IgD-negative memory B cell (primary cell): ENCODE measurements at regions not wholly inside any gene's neighbourhood (a gene's known extent, or its start where the extent isn't known, plus 50 kb on each side); places are given as distances from the start of the nearest gene placed in this dataset.

ENCODE experiments used
- H3K27ac Mint-ChIP-seq, 3 donors: one replicate each; pipeline ENCODE4 v1.8.0; 2020 to 2022; ENCODE audit warnings: mild to moderate bottlenecking in 3 of 3, mixed read lengths in 3 of 3, moderate library complexity in 1 of 3
- H3K27me3 Mint-ChIP-seq: one replicate; pipeline ENCODE4 v1.8.0; 2021; ENCODE audit warnings: mixed read lengths
- H3K36me3 Mint-ChIP-seq: one replicate; pipeline ENCODE4 v1.8.0; 2020; ENCODE audit warnings: mild to moderate bottlenecking, mixed read lengths
- H3K4me1 Mint-ChIP-seq, 3 donors: one replicate each; pipeline ENCODE4 v1.8.0; 2020 to 2022; ENCODE audit warnings: mixed read lengths in 3 of 3, mild to moderate bottlenecking in 1 of 3
- H3K4me3 Mint-ChIP-seq, 4 donors: one replicate each; pipeline ENCODE4 v1.8.0; 2020 to 2022; ENCODE audit warnings: mild to moderate bottlenecking in 4 of 4, mixed read lengths in 4 of 4, moderate library complexity in 3 of 4
- H3K9me3 Mint-ChIP-seq, 3 donors: one replicate each; pipeline ENCODE4 v1.8.0; 2020 to 2021; ENCODE audit warnings: mixed read lengths in 3 of 3, mild to moderate bottlenecking in 1 of 3

GRCh38 chr7:116128139-116128538 lies 82.2 kb upstream of the TES start:
- Mint-ChIP-seq H3K36me3 (peaks cover 7% of the 10 kb centered on the region), H3K27ac (no peak overlapping the region), H3K9me3 (peaks cover 0 to 14% (median 13%) of the 10 kb centered on the region in 3 donors), H3K4me1 (peaks cover 0 to 5% (median 2%) of the 10 kb centered on the region in 3 donors), H3K27me3 (no peaks in the 10 kb centered on the region), H3K4me3 (no peak overlapping the region)

- no peaks in the 10 kb centered on the region for H3K9me3 Mint-ChIP-seq
- no peaks in the 10 kb centered on the region for H3K27me3 Mint-ChIP-seq
- peaks cover 4 to 15% (median 6%) of the 10 kb centered on the region in 3 donors for H3K4me1 Mint-ChIP-seq
- H3K27ac Mint-ChIP-seq = no peak overlapping the region
- H3K4me3 Mint-ChIP-seq = no peak overlapping the region
- H3K36me3 Mint-ChIP-seq = no peaks in the 10 kb centered on the region
These were observed 75.0 kb upstream of the TES start for GRCh38 chr7:116135306-116135705.

GRCh38 chr7:116138202-116138801 lies 72.0 kb upstream of the TES start:
- Mint-ChIP-seq H3K27me3 (no peaks in the 10 kb centered on the region), H3K4me3 (no peak overlapping the region), H3K36me3 (no peaks in the 10 kb centered on the region), H3K27ac (peak overlapping the region in 1 of 3 donors; percentile 55), H3K9me3 (no peaks in the 10 kb centered on the region), H3K4me1 (peaks cover 8 to 26% (median 16%) of the 10 kb centered on the region in 3 donors)

DNA sequence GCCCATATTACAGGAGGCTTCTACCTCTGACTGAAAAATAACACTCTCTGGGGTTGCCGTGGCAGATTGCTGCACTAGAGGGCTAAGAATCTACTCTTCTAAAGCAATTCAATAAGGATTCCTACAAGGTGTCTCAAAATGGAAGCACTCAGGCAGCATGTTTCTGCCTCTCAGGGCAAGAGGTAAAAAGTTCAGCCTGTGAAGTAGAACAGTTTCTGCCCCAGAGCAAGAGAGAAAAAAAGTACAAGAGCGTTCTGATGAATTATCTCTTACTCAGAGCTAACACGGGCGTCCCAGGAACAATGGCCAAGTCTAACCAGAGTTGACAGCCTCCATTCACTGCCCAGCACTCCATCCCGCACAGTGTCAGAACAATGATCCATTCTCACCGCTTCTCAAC lies 71.3 kb upstream of the TES start:
- Mint-ChIP-seq H3K27me3 (no peaks in the 10 kb centered on the region), H3K4me3 (no peak overlapping the region), H3K4me1 (peaks cover 8 to 28% (median 16%) of the 10 kb centered on the region in 3 donors), H3K9me3 (no peaks in the 10 kb centered on the region), H3K27ac (no peak overlapping the region), H3K36me3 (no peaks in the 10 kb centered on the region)

DNA sequence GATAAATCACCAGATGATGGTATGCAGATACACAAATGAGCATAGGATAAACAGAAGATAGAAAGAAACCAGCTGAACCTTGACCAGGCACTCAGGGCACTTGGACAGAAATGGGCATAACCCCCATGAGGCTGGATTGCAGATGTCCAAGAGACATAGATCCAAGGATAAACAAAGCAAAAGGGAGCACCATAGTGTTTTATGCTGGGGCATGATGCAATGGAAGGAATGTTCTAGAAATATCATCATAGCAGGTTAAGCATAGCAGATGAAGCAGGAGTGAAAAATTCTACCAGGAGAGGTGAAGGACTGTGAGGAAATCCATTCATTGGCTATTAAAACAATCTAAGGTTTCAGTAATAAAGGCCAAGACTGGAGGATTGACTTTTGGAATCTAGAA lies 70.5 kb upstream of the TES start:
- Mint-ChIP-seq H3K4me3 (no peak overlapping the region), H3K36me3 (no peaks in the 10 kb centered on the region), H3K27me3 (no peaks in the 10 kb centered on the region), H3K27ac (no peak overlapping the region), H3K9me3 (no peaks in the 10 kb centered on the region), H3K4me1 (peaks cover 8 to 29% (median 16%) of the 10 kb centered on the region in 3 donors)

GRCh38 chr7:116142374-116142773 lies 68.0 kb upstream of the TES start:
- Mint-ChIP-seq H3K36me3 (no peaks in the 10 kb centered on the region), H3K27me3 (no peaks in the 10 kb centered on the region), H3K9me3 (no peaks in the 10 kb centered on the region), H3K4me3 (no peak overlapping the region), H3K4me1 (peaks cover 22 to 42% (median 32%) of the 10 kb centered on the region in 3 donors), H3K27ac (peak overlapping the region in 1 of 3 donors; percentile 53)

GRCh38 chr7:116142850-116143249 lies 67.5 kb upstream of the TES start:
- H3K27ac Mint-ChIP-seq = peak overlapping the region; percentile 7 to 89 (median 68)

GRCh38 chr7:116145245-116145852 lies 65.0 kb upstream of the TES start:
- H3K27me3 Mint-ChIP-seq = no peaks in the 10 kb centered on the region
- H3K36me3 Mint-ChIP-seq = peaks cover 3% of the 10 kb centered on the region
- no peaks in the 10 kb centered on the region for H3K9me3 Mint-ChIP-seq
- H3K27ac Mint-ChIP-seq = peak overlapping the region in 2 of 3 donors; percentile 37 to 59
- H3K4me1 Mint-ChIP-seq = peaks cover 27 to 42% (median 29%) of the 10 kb centered on the region in 3 donors
- peak overlapping the region in 1 of 4 donors; percentile 14 for H3K4me3 Mint-ChIP-seq

More at GRCh38 chr7:116142850-116143249, 67.5 kb upstream of the TES start:
- peaks cover 25 to 42% (median 32%) of the 10 kb centered on the region in 3 donors for H3K4me1 Mint-ChIP-seq
- H3K9me3 Mint-ChIP-seq = no peaks in the 10 kb centered on the region
- peaks cover under 1% of the 10 kb centered on the region for H3K36me3 Mint-ChIP-seq
- peak overlapping the region in 1 of 4 donors; percentile 18 for H3K4me3 Mint-ChIP-seq
- no peaks in the 10 kb centered on the region for H3K27me3 Mint-ChIP-seq

DNA sequence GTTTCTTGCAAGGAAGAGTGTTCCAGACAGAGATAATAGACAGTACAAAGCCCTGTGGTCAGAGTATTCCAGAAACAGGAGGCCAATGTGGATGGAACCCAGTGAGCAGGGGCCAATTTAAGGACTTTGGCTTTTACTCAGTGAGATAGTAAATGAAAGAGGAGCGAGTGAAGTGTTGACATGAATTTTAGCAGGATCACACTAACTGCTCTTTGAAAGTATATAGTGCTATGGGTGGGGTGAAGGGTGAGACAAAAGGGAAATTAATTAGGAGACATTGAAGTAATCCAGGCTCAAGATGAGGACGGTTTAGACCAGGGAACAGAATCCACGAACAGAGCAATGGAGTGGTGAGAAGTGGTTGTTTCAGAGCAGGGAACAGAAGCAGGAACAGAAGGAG lies 62.2 kb upstream of the TES start:
- H3K36me3 Mint-ChIP-seq = peaks cover 3% of the 10 kb centered on the region
- H3K27me3 Mint-ChIP-seq = no peaks in the 10 kb centered on the region
- no peaks in the 10 kb centered on the region for H3K9me3 Mint-ChIP-seq
- peaks cover 26 to 44% (median 33%) of the 10 kb centered on the region in 3 donors for H3K4me1 Mint-ChIP-seq
- H3K27ac Mint-ChIP-seq = peak overlapping the region in 1 of 3 donors; percentile 9
- H3K4me3 Mint-ChIP-seq = peak overlapping the region in 1 of 4 donors; percentile 9

DNA sequence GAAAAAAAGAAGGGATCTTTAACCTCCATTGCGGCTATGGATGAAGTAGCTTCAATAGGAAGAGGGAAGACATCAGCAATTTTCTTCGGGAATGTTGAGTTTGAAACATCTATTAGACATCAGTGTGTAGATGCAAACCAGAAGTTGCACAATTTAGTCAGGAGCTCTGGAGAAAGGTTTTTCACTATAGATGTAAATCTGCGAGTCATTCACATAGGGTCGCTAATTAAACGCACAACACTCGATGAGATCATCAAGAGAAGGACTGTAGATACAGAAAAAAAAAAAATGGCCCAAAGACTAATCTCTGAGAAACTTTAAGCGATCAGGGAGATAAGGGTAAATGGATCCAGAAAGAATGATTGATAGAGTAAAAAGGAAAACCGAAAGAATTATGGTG lies 61.7 kb upstream of the TES start:
- Mint-ChIP-seq H3K9me3 (no peaks in the 10 kb centered on the region), H3K27ac (no peak overlapping the region), H3K4me3 (no peak overlapping the region), H3K27me3 (no peaks in the 10 kb centered on the region), H3K4me1 (peaks cover 28 to 43% (median 35%) of the 10 kb centered on the region in 3 donors), H3K36me3 (peaks cover 3% of the 10 kb centered on the region)

DNA sequence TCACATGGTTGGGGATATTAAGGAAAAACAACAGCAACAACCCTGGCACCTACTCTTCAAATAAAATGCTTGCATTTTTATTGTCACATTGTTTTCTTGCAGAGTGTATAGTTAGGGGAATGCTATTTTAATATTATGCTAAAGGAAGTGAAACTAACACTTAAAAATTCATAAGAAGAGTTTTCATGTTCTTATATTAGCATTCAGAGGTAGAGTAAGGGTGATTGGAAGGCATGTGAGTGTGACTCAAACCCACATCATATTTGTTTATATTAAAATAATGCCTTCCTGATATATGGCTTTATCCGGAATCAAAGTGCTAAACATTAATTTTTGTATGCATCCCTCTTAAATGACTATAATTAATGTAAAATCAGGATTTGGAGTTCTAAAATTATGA lies 59.8 kb upstream of the TES start:
- H3K36me3 Mint-ChIP-seq = peaks cover 3% of the 10 kb centered on the region
- H3K4me3 Mint-ChIP-seq = peak overlapping the region; percentile 40 to 75 (median 74)

GRCh38 chr7:116152276-116152675 lies 58.1 kb upstream of the TES start:
- Mint-ChIP-seq H3K27me3 (no peaks in the 10 kb centered on the region), H3K9me3 (no peaks in the 10 kb centered on the region), H3K4me3 (peak overlapping the region; percentile 28 to 87 (median 71)), H3K27ac (peak overlapping the region in 1 of 3 donors; percentile 46), H3K36me3 (peaks cover 4% of the 10 kb centered on the region), H3K4me1 (peaks cover 26 to 41% (median 33%) of the 10 kb centered on the region in 3 donors)

More for the DNA sequence above, 59.8 kb upstream of the TES start:
- H3K9me3 Mint-ChIP-seq = no peaks in the 10 kb centered on the region
- no peak overlapping the region for H3K27ac Mint-ChIP-seq
- H3K4me1 Mint-ChIP-seq = peaks cover 33 to 47% (median 37%) of the 10 kb centered on the region in 3 donors
- H3K27me3 Mint-ChIP-seq = no peaks in the 10 kb centered on the region

GRCh38 chr7:116153050-116153449 lies 57.3 kb upstream of the TES start:
- Mint-ChIP-seq H3K4me3 (peak overlapping the region; percentile 63 to 95 (median 77)), H3K27me3 (no peaks in the 10 kb centered on the region), H3K36me3 (peaks cover 3% of the 10 kb centered on the region), H3K4me1 (peaks cover 22 to 43% (median 35%) of the 10 kb centered on the region in 3 donors), H3K27ac (peak overlapping the region; percentile 36 to 80 (median 55)), H3K9me3 (no peaks in the 10 kb centered on the region)

DNA sequence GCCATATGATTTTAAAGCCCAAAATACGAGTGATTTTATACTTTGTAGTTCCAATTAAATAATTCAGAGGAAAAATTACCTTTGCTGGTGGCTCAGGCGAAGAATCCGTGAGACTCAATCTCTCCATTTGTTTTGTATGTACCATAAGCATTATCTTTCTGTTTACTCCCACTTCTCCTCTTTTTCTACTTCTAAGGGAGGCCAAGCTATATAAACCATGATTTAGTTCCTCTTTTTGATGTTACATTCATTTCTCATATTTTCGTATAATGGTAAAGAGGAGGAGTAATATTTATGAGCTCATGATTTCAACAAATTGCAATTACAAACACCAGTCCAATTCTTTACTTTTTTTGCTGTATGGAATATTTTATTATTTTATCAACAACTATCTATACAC lies 50.6 kb upstream of the TES start:
- Mint-ChIP-seq H3K27me3 (no peaks in the 10 kb centered on the region), H3K36me3 (peaks cover 1% of the 10 kb centered on the region), H3K4me1 (peaks cover 22 to 54% (median 50%) of the 10 kb centered on the region in 3 donors), H3K9me3 (no peaks in the 10 kb centered on the region), H3K4me3 (peak overlapping the region; percentile 55 to 86 (median 68)), H3K27ac (no peak overlapping the region)
